Activated CD4-positive, alpha-beta T cell treated with anti-CD3 and anti-CD28 coated beads for 24 hours (primary cell): ENCODE measurements at regions not wholly inside any gene's neighbourhood (a gene's known extent, or its start where the extent isn't known, plus 50 kb on each side); places are given as distances from the start of the nearest gene placed in this dataset.
"Not testable (repeated sequence)": the region's sequence is repeated elsewhere in the genome, so short reads cannot be mapped to it uniquely, and the experiment has no call there.

Experiments used
- DNase-seq, 2 donors: peaks; one replicate each; pipeline ENCODE4 v3.0.0-alpha.2; 2020; ENCODE audit warnings: low read depth in 2 of 2

DNA sequence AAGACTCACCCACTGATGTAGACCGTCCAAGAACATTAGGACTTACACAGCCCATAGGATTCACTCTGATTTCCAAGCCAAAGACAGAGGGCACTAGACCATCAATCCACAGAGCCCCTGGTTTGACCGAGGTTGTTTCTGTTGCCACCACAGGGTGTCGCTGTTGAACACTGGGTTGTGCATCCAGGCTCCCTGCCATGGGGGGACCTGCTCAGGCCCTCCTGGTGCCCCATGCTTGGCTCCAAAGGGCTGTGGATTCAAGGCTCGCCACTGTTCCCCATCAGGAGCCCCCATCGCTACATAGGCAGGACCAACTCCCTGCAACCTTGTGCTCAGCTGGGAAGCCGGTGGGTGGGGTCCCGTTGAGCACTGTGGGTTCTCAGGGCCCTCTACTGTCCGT, 128.0 kb upstream of the ANO1 start:
- DNase-seq: peak in 1 of 2 donors; percentile 15

DNA sequence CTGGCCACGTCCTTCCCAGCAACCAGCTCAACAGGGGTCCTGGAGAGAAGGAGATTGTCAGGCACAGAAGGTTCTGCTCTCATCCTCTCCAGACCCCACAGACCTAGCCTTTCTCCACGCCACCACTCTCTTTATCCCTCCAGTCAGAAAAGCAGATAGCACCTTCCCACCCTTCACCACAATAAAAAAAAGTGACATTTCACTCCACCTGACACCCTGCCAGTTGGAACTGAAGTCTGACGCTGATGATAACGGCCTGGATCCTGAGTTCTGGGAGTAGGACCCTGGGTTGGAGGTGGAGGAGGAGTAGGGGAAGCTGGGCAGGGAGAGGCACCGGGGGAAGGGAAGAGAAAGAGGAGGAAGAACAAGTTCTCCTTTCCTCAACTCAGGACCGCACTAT, 127.5 kb upstream of the ANO1 start:
- no peak for DNase-seq

DNA sequence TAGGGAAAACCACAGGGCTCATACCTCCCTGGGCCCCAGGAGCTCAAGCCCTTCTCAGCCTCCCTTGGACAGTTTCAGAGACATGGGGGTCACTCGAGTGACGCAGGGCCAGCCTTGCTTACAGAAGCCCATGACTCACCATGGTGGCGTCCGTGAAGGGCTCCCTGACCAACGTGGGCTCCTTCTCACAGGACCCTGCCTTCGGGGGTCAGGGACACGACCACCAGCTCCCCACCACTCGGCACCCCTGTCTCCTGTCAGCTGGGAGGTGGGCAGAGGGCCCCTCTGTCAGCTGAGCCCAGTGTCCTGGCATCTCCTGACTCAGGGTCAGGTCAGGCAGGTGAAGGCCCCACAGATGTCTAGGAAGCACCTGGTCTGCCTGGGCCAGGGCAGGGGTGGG, 126.3 kb upstream of the ANO1 start:
- DNase-seq: no peak

DNA sequence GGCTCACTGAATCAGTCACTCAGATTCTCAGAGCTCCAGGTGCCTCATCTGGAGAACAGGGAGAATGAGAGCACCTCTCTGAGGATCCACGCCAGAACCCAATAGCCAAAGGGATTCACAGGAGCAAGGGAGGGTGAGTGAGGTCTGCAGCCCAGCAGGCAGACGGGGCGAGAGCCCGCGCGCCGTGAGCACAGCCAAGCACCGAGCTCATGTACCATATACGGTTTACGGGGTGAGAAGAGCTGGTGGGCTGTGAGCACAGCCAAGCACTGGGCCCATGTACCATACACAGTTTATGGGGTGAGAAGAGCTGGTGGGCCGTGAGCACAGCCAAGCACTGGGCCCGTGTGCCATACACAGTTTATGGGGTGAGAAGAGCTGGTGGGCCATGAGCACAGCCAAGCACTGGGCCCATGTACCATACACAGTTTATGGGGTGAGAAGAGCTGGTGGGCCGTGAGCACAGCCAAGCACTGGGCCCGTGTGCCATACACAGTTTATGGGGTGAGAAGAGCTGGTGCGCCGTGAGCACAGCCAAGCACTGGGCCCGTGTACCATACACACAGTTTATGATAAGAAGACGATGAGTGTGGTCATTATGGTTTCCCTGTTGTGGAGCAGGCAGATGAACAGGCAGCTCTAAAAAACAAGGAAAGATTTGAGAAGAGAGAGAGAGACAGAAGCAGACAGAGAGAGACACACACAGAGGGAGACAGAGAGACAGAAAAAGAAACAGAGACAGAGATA, 125.7 kb upstream of the ANO1 start:
- DNase-seq: not testable (repeated sequence)

DNA sequence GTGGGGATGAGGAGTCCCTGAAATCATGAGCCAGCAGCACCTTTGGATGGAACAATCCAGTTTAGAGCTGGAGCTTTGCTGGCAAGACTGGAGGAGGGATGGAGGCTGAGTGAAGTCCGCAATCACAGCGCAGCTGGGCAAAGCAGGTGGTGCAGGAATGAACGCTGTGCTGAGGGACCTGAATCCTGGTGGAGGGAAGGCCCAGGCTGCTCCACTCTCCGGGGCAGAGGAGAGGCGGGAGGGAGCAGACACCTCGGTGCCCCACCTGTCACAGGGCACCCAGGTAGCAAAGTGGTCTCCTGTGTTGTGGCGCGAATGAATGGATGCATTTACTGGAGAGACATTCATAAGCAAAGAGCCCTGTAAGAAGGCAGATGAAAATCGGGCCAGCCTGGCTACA, 124.8 kb upstream of the ANO1 start:
- no peak for DNase-seq

DNA sequence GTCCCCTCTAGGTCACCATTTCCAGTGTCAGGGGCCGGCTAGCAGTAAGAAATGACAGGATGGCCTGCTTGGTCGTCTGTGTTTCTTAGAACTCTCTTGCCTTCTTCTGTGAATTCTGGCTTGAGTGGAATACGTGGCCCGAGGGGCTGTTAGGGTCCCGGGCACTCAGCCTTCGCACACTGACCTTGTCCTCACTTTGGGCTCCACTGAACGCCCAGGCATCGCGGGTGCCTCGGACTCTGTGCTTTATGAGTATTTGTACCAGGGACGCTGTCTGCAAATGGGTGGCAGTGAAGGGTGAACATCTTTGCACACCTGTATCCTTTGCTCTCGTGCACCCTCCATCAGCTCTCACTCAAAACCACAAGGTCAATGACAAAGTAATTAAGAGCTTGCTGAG, 123.4 kb upstream of the ANO1 start:
- DNase-seq: no peak

DNA sequence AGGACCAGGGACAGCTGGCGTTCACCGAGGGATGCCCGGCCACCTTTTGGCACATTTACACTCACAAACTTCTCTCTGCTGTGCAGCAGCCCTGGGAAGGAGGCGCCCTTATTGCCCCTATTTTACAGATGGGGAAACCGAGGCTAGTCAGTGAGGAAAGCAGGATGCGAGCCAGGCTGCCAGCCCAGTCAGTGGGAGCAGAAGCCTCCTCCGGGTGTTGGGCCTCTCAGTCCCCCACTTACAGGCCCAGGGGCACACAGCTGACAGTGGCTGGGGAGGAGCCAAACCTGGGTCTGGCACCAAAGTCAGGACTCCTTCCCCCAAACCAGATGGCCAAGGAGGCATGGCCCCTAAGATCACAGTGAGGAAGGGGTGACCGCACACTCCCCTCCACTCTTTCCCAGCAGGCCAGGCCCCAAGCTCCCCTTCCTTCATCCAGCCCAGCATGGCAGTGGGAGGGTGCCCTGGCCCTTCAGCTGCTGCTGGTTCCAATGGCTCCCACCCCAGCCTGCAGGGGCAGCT, 121.4 kb upstream of the ANO1 start:
- no peak for DNase-seq

DNA sequence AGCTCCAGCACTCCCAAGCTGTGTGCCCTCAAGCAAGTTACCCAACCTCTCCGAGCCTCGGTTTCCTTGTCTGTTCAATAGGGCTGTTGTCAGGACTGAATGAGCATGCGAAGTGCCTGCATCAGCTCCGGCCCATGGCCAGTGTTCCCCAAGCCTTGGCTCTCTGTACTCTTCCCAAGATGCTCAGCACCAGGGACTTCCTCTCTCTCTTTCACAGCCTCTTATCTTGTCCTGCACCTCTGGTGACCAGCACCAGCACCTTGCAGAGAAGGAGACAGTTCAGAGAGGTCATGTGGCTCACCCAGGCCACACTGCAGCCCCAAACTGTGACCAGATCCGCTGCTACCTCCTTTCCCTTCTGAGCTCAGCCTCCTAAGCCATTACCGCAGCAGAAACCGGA, 120.3 kb upstream of the ANO1 start:
- DNase-seq: no peak

DNA sequence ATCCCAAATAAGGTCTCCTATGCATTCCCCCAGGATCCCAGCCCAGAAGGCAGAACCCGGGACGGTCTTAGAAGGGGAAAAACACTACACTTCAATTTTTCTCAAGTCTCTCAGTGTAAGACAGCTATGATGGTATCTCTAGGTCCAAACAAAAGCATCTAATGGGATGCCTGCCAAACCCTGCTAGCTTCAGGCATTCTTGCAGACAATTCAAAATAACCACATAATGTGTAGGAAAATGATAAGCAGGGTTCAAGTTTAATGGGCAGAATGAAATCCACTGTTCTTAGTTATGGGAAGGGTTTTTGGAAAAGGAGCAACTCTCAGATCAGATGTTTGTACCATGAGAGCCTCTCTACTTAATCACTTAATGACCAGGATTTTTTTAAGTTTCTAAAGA, 119.8 kb upstream of the ANO1 start:
- no peak for DNase-seq

DNA sequence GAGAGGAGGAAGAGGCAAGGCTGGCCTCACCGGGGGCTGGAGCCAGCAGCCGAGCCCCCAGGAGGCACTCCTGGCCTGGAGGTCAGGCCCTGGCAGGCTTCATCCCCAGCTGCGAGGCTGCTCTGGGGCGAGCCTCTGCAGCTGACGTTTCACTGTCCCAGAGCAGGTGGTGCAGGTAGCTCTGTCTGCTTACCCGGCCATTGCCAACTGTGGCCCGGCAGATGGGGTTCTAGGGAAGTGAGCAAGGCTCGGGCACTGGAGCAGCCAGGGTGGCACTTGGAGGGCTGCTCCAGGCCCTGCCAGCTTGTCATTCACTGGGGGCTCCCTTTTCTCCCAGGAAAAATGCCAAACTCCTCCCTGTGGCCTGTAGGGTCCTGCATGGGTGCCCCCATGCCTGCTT, 118.7 kb upstream of the ANO1 start:
- DNase-seq: no peak

DNA sequence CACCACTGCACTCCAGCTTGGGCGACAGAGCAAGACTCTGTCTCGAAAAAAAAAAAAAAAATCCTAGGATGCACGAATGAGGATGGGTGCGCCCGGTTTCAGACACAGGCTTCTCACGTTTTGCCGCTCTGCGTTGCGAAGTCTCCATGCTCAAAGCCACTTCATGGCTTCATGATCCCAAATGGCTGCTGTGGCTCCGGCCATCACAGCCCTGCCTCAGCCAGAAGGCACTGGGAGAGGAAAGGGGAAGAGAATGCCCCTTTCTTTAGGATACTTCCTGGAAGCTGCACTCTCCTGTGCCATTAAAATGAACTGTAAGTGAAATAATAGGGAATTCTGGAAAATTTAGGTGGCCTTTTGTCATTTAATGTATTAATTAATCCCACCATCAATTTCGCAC, 116.4 kb upstream of the ANO1 start:
- DNase-seq: no peak

DNA sequence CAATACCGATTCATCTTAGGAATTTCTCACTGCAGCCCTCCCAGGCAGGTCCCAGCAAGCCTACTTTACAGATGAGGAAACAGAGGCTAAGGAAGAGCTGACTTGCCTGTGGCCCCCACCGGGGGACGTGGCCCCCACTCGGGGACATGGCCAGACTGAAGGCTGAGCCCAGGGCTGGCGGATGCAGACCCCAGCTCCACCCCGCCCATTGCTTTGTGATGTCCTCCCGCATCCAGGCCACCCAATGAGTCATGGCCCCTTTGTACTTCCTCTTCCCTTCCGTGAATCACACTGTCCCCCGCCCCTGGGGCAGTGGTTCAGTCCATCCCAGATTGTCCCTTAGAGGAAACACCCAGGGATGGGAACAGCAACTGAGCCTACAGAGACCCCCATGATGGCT, 116.0 kb upstream of the ANO1 start:
- DNase-seq: no peak

DNA sequence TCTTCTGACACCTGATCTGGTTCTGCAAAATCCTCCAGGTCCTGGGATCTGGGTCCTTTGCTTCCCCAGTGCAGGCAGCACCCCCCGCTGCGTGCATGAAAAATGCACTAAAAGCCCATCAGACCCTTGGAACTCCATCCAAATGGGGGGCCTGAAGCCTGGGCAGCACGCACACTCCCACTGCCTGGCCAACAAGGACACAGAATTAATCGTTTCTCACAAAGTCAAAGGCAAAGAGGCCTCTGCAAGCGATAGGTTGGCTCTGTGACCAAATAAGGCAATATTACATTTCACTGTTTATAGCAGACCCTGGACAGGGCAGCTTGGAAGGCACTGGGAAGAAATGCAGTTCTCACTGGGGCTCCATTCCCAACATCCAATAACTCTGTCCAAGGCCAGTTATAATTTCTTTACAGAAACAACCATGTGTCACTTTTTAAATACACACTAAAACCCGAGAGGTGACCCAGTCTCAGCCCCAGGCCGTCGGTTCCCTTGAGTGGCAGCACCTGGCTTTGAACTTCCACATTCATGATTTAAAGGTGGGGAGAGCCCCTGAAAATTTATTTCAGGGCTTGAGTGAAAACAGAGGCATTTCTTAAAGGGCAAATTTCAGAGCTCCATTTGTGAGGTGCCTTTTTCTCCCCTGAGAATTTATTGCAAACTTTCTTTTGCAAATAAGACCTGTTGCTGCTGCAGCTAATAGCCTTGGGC, 114.4 kb upstream of the ANO1 start:
- DNase-seq: no peak

DNA sequence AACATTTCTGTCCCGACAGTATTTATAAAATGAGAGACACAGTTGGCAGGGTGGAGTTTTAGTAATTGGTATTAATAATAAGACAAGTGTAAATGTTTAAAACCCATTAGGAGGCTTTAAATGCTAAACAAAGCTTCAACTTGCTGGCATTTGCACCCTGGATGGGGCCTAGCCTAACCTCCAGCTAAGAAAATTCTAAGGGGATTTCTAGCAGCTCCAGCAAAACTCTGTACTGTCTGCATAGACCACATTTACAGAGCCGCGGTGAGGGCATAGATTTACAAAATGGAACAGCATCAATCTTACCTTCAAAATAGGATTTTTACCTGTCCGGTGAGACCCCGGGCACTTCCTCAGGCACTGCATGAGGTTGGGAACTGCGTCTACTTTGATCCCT, 113.9 kb upstream of the ANO1 start:
- no peak for DNase-seq

DNA sequence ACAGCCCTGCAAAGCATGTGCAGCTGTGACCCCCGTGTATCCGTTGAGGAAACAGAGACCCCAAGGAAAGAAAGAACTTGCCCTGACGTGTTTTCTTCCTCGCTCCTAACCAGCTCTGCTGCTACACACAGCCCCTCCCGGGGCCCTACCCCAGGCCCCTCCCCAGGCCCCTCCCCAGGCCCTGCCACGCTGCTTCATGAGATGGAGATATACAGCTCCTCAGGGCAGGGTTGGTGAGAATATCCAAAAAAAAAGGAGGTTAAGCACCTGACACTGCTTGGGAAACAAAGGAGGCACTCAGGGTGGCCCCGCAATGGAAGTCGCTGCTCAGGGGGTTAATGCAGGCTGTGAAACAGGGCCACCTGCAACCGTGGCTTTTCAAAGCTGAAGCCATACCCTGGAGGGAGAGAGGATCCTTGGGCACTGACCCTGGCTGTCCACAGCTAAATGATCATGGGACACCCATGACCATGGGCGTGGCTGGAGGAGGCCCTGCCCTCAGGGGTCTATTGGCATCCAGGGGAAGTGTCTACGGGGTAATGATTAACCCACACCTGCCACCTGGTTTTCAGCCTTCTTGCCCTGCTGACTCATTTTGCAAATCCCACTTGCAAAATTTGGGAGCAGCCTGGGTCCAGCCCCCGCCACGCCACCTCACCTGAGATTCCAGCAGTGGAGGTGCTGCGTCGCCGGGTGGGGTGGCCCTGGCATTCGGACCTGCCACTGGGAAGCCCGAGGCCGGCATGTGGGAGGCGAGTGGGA, 112.1 kb upstream of the ANO1 start:
- DNase-seq: no peak

DNA sequence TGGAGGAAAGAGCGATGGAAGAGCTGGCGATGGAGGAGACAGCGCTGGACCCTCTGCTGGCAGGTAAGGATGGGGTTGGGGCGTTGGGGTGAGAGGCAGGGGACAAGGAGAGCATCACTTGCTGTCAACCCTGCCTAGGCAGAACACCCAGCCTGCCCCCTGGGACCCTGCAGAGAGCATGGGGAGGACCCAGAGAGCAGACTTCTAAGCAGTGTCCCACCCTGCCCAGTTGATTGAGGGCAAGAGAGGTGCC, 111.6 kb upstream of the ANO1 start:
- DNase-seq: no peak

DNA sequence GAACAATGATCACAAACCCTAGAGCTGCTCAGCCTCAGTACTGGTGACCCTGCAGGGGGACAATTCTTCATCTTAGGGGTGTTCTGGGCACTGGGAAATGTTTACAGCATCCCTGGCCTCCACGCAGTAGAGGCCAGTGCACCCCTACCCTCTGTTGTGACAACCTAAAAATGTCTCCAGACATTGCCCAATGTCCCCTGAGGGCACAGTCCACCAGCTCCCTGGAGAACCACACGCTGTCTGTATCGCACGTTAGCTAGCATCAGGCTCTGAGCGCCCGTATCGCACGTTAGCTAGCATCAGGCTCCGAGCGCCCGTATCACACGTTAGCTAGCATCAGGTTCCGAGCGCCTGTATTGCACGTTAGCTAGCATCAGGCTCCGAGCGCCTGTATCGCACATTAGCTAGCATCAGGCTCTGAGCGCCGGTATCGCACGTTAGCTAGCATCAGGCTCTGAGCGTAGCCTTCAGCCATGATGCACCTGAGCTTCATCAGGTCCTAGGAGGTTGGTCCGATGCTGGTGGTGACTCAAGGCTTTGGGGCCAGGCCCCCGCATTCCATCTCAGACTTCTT, 111.1 kb upstream of the ANO1 start:
- no peak for DNase-seq

DNA sequence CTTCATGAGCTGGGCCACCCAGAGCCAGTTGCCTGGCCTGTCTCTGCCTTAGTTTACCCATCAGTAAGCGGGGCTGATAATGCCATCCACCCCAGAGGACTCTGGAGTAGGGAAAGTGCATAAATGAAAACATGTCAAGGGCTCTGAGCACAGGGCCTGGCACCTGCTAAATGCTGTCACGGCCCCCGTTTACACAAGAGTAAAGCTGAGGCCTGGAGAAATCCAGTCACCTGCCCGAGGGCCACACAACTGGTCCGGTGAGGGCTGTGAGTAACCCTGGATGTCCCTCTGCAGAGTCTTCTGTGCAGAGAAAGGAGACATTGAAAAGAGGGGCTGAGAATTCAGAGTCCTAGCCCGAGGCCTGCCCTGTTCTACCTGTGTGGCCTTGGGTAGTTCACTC, 110.6 kb upstream of the ANO1 start:
- no peak for DNase-seq

DNA sequence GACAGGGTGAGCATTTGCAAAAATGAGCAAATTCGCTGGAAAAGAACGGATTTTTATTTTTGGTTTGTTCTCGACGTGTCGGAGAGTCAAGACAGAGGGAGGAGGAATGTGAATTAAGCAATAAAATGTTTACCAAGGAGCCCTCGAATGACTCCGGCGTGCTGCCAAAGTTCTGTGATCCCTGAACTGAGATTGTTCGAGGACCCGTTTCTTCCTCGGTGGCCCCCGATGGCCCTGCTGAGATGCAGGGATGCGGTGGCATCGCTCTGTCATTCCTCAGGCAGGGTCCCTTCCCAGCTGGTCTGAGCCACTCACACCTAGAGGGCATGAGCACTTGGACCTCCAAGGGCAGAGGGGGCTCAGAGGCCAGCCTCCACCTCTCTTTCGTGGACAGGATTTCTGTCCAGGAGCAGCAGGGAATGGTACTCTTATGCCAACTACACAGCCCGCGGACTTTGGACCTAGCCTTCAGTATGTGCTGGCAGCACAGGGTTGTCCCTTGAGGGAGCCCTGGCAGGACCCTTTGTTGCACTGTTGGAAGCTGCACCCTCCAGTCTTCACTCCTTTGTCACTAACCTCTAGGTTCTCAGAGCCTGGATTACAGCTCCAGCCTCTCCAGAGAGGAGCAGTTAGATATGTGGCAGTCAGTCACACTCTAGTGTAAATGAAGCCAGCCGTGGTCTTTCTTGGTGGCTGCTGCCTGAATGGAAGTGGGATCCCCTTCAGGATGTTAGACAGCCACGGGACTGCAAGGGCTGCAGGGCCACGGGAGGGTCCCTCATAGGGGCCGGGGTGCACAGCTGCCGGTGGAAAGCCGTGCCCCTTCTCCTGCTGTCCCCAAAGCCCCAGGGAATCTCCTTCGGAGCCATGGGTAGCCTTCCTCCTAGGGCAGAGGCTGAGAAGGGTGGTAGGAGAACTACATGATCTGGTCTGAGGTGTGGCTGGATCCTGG, 109.4 kb upstream of the ANO1 start:
- DNase-seq: no peak

DNA sequence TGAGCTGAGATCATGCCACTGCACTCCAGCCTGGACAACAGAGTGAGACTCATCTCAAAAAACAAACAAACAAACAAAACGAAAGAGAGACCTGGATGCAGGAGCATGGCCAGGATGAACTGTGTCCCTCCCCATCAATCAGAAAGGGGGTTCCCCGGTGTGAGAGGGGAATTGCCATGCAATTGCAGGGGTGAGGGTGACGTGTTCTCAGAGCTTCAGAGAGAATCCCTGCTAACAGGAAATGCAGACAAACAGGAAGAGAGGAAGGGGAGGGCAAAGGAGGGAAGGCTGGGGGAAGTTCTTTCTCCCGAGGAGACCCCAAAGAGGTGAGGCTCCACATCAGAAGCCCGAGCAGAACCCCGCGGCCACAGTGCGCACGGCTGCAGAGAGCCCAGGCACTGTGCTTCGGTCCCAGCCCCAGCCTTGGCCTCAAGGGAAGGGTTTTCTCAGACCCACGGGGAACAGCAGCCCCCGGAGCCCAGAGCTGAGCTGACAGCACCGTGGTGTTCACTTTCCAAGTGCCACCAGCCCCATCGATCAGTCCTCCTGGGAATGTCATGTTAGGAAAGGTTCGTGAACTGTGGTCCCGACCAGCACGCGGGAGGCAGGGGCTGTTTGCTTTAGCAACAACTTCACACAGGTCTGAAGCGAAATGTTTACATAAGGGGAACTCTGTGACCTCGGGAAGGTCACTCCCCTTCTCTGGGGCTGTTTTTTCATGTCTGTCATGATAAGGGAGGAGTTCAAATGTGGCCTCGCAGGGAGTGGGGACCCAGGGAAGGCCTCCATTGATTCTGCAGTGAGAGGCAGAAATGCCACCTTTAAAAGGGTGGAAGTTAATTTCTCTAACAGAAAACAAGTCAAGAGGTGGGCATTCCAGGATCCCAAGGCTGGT, 108.0 kb upstream of the ANO1 start:
- DNase-seq: no peak
